ENCODE measurements at regions not wholly inside any gene's neighbourhood (a gene's known extent, or its start where the extent isn't known, plus 50 kb on each side); places are given as distances from the start of the nearest gene placed in this dataset.

- no peak for DNase-seq (ENCODE audit: low read depth)
- TF ChIP-seq, protein P1, sequence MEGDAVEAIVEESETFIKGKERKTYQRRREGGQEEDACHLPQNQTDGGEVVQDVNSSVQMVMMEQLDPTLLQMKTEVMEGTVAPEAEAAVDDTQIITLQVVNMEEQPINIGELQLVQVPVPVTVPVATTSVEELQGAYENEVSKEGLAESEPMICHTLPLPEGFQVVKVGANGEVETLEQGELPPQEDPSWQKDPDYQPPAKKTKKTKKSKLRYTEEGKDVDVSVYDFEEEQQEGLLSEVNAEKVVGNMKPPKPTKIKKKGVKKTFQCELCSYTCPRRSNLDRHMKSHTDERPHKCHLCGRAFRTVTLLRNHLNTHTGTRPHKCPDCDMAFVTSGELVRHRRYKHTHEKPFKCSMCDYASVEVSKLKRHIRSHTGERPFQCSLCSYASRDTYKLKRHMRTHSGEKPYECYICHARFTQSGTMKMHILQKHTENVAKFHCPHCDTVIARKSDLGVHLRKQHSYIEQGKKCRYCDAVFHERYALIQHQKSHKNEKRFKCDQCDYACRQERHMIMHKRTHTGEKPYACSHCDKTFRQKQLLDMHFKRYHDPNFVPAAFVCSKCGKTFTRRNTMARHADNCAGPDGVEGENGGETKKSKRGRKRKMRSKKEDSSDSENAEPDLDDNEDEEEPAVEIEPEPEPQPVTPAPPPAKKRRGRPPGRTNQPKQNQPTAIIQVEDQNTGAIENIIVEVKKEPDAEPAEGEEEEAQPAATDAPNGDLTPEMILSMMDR (conservative IDR thresholded peaks at IDR 0.05; ENCODE audit: control insufficient read depth, insufficient read depth, low read depth, low read length): no peak
- no peak overlapping the region for H3K4me3 ChIP-seq (ENCODE audit: control insufficient read depth, low read depth, low read length)
Observed at GRCh38 chr2:102084651-102085050, 57.9 kb upstream of the IL1R1 start.

DNA sequence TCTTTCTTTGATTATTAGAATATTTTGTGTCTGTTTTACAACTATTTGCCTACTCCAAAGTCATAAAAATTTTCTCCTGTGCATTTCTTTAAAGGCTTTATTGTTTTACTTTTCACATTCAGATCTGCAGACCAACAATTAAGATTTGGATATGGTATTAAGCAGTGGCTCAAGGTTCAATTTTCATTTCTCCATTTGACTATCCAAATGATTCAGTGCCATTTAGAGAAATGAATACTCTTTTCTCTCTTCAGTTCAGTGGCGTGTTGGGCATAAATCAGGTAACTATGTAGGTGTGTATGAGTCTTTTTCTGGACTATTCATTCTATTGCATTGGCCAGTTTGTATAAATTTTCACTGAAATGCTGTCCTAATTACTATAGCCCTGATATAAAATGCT lies 57.3 kb upstream of the IL1R1 start:
- TF ChIP-seq, protein P1 (conservative IDR thresholded peaks at IDR 0.05; ENCODE audit: control insufficient read depth, insufficient read depth, low read depth, low read length): no peak
- H3K4me3 ChIP-seq (ENCODE audit: control insufficient read depth, low read depth, low read length): no peak overlapping the region
- DNase-seq (ENCODE audit: low read depth): no peak

DNA sequence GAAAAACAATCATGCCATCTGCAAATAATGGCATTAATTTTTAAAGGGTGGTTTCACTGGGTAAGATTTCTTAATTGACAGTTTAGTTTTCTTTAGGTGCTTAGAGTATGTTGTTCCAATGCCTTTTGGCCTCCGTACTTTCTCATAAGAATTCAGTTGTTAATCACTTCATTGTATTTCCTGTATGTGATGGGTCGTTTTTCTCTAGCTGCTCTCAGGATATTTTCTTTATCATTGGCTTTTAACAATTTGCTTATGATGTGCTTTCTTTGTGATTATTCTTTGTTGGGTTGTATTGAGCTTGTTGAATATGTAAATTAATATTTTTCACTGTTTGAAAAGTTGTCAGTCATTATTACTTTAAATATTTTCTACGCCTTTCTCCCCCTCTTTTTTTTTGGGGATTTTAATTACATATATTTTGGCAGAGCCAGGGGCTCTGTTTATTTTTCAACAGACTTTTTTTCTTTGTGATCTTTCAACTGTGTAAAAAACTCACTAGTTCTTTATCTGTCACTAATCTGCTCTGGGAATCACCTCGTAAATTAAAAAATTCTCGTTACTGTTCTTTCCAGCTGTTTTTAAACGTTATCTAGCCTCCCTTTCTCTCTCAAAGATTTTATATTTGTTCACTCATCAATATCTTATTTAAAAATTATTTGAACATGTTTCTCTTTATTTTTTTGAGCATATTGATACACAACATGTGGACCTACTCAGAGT lies 56.2 kb upstream of the IL1R1 start:
- DNase-seq (ENCODE audit: low read depth): no peak
- no peak overlapping the region for H3K4me3 ChIP-seq (ENCODE audit: control insufficient read depth, low read depth, low read length)
- TF ChIP-seq, protein P1 (conservative IDR thresholded peaks at IDR 0.05; ENCODE audit: control insufficient read depth, insufficient read depth, low read depth, low read length): no peak

- H3K4me3 ChIP-seq (ENCODE audit: control insufficient read depth, low read depth, low read length): no peak overlapping the region
- no peak for DNase-seq (ENCODE audit: low read depth)
- TF ChIP-seq, protein P1 (conservative IDR thresholded peaks at IDR 0.05; ENCODE audit: control insufficient read depth, insufficient read depth, low read depth, low read length): no peak
Observed at GRCh38 chr2:102091121-102091520, 51.4 kb upstream of the IL1R1 start.

DNA sequence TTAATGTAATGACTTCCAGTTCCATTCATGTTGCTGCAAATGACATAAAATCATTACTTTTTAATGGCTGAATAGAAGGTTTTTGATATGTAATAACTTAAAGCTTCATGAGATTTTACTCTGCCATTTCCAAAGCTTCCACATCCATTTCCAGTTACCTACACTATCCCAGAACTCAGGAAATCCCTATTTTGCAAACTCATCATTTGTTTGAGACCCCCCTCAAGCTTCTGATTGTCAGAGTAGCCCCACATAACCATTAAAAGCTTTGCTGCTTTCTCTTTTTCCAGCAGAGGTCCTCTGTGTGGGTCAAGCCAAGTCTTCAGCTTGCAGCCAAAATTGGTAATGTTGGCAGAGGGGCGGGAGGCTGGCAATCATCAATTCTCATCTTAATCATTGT lies 50.6 kb upstream of the IL1R1 start:
- DNase-seq (ENCODE audit: low read depth): no peak
- TF ChIP-seq, protein P1 (conservative IDR thresholded peaks at IDR 0.05; ENCODE audit: control insufficient read depth, insufficient read depth, low read depth, low read length): no peak
- H3K4me3 ChIP-seq (ENCODE audit: control insufficient read depth, low read depth, low read length): no peak overlapping the region

GRCh38 chr2:102092535-102092934 lies 50.0 kb upstream of the IL1R1 start:
- no peak overlapping the region for H3K4me3 ChIP-seq (ENCODE audit: control insufficient read depth, low read depth, low read length)
- TF ChIP-seq, protein P1 (conservative IDR thresholded peaks at IDR 0.05; ENCODE audit: control insufficient read depth, insufficient read depth, low read depth, low read length): no peak
- DNase-seq (ENCODE audit: low read depth): no peak

Data from fibroblast of mammary gland (primary cell).